Activated CD4-positive, alpha-beta T cell treated with anti-CD3 and anti-CD28 coated beads for 24 hours (primary cell): ENCODE measurements at regions not wholly inside any gene's neighbourhood (a gene's known extent, or its start where the extent isn't known, plus 50 kb on each side); places are given as distances from the start of the nearest gene placed in this dataset.
"Not testable (repeated sequence)": the region's sequence is repeated elsewhere in the genome, so short reads cannot be mapped to it uniquely, and the experiment has no call there.

Source experiments
- DNase-seq, 2 donors: peaks; one replicate each; pipeline ENCODE4 v3.0.0-alpha.2; 2020; ENCODE audit warnings: low read depth in 2 of 2

- no peak for DNase-seq
Measured at GRCh38 chr13:86425170-86425815, 626.1 kb upstream of the SLITRK6 start.

GRCh38 chr13:86426437-86426836 lies 627.2 kb upstream of the SLITRK6 start:
- no peak for DNase-seq

- DNase-seq, result no peak
Measured at GRCh38 chr13:86429756-86430155, 630.5 kb upstream of the SLITRK6 start.

GRCh38 chr13:86438034-86438433 lies 638.8 kb upstream of the SLITRK6 start:
- DNase-seq, result no peak

- no peak for DNase-seq
Measured at GRCh38 chr13:86445206-86445605, 646.0 kb upstream of the SLITRK6 start.

- no peak for DNase-seq
Measured at GRCh38 chr13:86445672-86446071, 646.5 kb upstream of the SLITRK6 start.

- no peak for DNase-seq
Measured at GRCh38 chr13:86446311-86446710, 647.1 kb upstream of the SLITRK6 start.

GRCh38 chr13:86447479-86447878 lies 648.3 kb upstream of the SLITRK6 start:
- DNase-seq, result no peak

- DNase-seq, result no peak
Measured at GRCh38 chr13:86462011-86462410, 662.8 kb upstream of the SLITRK6 start.

- no peak for DNase-seq
Measured at GRCh38 chr13:86464193-86464592, 665.0 kb upstream of the SLITRK6 start.

GRCh38 chr13:86474971-86475370 lies 675.8 kb upstream of the SLITRK6 start:
- no peak for DNase-seq

GRCh38 chr13:86476656-86477055 lies 677.4 kb upstream of the SLITRK6 start:
- no peak for DNase-seq

GRCh38 chr13:86486582-86486981 lies 687.4 kb upstream of the SLITRK6 start:
- DNase-seq, result no peak

- no peak for DNase-seq
Measured at GRCh38 chr13:86491121-86491520, 691.9 kb upstream of the SLITRK6 start.

GRCh38 chr13:86501931-86502330 lies 702.7 kb upstream of the SLITRK6 start:
- not testable (repeated sequence) for DNase-seq

GRCh38 chr13:86510792-86511191 lies 711.6 kb upstream of the SLITRK6 start:
- no peak for DNase-seq

- no peak for DNase-seq
Measured at GRCh38 chr13:86541461-86541860, 742.2 kb upstream of the SLITRK6 start.

- no peak for DNase-seq
Measured at GRCh38 chr13:86554066-86554465, 754.8 kb upstream of the SLITRK6 start.

GRCh38 chr13:86559901-86560300 lies 760.7 kb upstream of the SLITRK6 start:
- no peak for DNase-seq

GRCh38 chr13:86562866-86563265 lies 763.6 kb upstream of the SLITRK6 start:
- DNase-seq, result no peak

GRCh38 chr13:86563308-86563707 lies 764.1 kb upstream of the SLITRK6 start:
- DNase-seq, result no peak

GRCh38 chr13:86567119-86567518 lies 767.9 kb upstream of the SLITRK6 start:
- no peak for DNase-seq

GRCh38 chr13:86569119-86569518 lies 769.9 kb upstream of the SLITRK6 start:
- no peak for DNase-seq

GRCh38 chr13:86569974-86570373 lies 770.8 kb upstream of the SLITRK6 start:
- no peak for DNase-seq
